ENCODE measurements at regions not wholly inside any gene's neighbourhood (a gene's known extent, or its start where the extent isn't known, plus 50 kb on each side); places are given as distances from the start of the nearest gene placed in this dataset.
A peak's percentile ranks its signal among the peaks of the same experiment; 100 is the strongest.

GRCh38 chr5:87536365-87536764 is 123.6 kb upstream of the CCNH start (continued):
- TF ChIP-seq, protein P1, sequence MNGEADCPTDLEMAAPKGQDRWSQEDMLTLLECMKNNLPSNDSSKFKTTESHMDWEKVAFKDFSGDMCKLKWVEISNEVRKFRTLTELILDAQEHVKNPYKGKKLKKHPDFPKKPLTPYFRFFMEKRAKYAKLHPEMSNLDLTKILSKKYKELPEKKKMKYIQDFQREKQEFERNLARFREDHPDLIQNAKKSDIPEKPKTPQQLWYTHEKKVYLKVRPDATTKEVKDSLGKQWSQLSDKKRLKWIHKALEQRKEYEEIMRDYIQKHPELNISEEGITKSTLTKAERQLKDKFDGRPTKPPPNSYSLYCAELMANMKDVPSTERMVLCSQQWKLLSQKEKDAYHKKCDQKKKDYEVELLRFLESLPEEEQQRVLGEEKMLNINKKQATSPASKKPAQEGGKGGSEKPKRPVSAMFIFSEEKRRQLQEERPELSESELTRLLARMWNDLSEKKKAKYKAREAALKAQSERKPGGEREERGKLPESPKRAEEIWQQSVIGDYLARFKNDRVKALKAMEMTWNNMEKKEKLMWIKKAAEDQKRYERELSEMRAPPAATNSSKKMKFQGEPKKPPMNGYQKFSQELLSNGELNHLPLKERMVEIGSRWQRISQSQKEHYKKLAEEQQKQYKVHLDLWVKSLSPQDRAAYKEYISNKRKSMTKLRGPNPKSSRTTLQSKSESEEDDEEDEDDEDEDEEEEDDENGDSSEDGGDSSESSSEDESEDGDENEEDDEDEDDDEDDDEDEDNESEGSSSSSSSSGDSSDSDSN (IDR thresholded peaks at IDR 0.05; ENCODE audit: borderline replicate concordance in 1 of 2, low read depth in 2 of 2, low read length in 2 of 2), result no peak
- TF ChIP-seq, protein P2, sequence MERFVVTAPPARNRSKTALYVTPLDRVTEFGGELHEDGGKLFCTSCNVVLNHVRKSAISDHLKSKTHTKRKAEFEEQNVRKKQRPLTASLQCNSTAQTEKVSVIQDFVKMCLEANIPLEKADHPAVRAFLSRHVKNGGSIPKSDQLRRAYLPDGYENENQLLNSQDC (CRISPR knock-in tag; IDR thresholded peaks at IDR 0.05), result no peak

DNA sequence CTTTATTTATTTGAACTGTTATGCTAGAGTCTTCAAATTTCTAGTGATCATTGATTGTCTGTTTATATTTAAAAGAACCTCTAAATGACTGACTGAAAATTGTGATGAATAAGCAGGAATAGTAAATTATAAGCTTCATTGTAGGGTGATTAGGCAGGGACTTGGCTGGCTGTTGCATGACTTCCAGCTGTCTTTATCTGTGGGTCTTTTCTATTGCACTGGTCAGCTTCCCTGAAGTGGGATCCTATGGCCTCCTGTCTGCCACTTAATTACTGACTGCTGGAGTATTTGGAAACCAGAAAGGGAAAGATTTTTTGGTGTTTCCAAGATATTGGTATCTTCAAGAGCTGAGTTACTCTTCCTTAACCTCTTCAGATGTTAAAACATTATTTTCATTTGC is 123.0 kb upstream of the CCNH start:
- ATAC-seq (no peak), FAIRE-seq (no peak), DNase-seq (ENCODE audit: extremely low read depth in 1 of 4, low spot score in 3 of 4) (no peak)
- in situ Hi-C loops (cut with MboI), result no loop called here
- H4K20me1 ChIP-seq (replicated peaks; ENCODE audit: control insufficient read depth, insufficient read depth, low read length), result no peaks in the 10 kb centered on the region
- no peak overlapping the region for H3K4me2 ChIP-seq (ENCODE audit: insufficient read depth, low read length)
- CTCF ChIA-PET (ENCODE audit: low intra/inter-chr PET ratio), result no interaction called here
- BruUV-seq (replicated peaks), result no TSS peak
- POLR2A ChIA-PET, result no interaction called here
- no peak overlapping the region for H3K27ac ChIP-seq (ENCODE audit: extremely low read depth, low read depth, low read length)
- H3K4me3 ChIP-seq, result no peak overlapping the region
- H3K36me3 ChIP-seq (ENCODE audit: control insufficient read depth, insufficient read depth, low read length), result no peaks in the 10 kb centered on the region
- TF ChIP-seq ZNF316 (IDR thresholded peaks at IDR 0.05), result 0 out of 2 replicates have a peak, but pooled peaks have one; percentile 6
- TF ChIP-seq CCNT2 (IDR thresholded peaks at IDR 0.05; ENCODE audit: borderline replicate concordance, extremely low read depth, insufficient read length, low read depth, low read length), result no peak
- no peak for TF ChIP-seq ARNT (IDR thresholded peaks at IDR 0.05)
- TF ChIP-seq, protein P3, sequence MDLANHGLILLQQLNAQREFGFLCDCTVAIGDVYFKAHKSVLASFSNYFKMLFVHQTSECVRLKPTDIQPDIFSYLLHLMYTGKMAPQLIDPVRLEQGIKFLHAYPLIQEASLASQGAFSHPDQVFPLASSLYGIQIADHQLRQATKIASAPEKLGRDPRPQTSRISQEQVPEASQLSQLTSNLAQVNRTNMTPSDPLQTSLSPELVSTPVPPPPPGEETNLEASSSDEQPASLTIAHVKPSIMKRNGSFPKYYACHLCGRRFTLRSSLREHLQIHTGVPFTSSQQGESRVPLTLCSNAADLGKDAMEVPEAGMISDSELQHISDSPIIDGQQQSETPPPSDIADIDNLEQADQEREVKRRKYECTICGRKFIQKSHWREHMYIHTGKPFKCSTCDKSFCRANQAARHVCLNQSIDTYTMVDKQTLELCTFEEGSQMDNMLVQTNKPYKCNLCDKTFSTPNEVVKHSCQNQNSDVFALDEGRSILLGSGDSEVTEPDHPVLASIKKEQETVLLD (IDR thresholded peaks at IDR 0.05), result no peak
- no peak for TF ChIP-seq CBX1 (IDR thresholded peaks at IDR 0.05; ENCODE audit: low read depth)
- no peak for TF ChIP-seq MCM3 (IDR thresholded peaks at IDR 0.05)
- H3K9me3 ChIP-seq (replicated peaks; ENCODE audit: control insufficient read depth, insufficient read depth, low read depth, low read length), result 0 out of 2 replicates have a peak, but pooled peaks cover 2% of the 10 kb centered on the region
- no peaks in the 10 kb centered on the region for H3K27me3 ChIP-seq (ENCODE audit: control insufficient read depth in 2 of 2, insufficient read depth in 2 of 2, low read length in 2 of 2)
- H2AFZ ChIP-seq (ENCODE audit: low read depth, low read length), result no peak overlapping the region
- H3K4me1 ChIP-seq (replicated peaks in 1 of 2; ENCODE audit: control insufficient read depth in 2 of 2, insufficient read depth in 2 of 2, low read length in 2 of 2), result no peaks in the 10 kb centered on the region
- no peaks in the 10 kb centered on the region for H3K79me2 ChIP-seq (ENCODE audit: control insufficient read depth, insufficient read depth, low read length)
- H3K9ac ChIP-seq (ENCODE audit: insufficient read depth in 1 of 2, low read depth in 2 of 2, low read length in 2 of 2), result no peak overlapping the region
- no peaks in the 10 kb centered on the region for H3K9me1 ChIP-seq (ENCODE audit: control insufficient read depth, insufficient read depth, low read length)
- intact Hi-C loops (cut with micrococcal nuclease), result no loop called here

Measured in K562 (cell line).